K562 (cell line): ENCODE measurements at regions not wholly inside any gene's neighbourhood (a gene's known extent, or its start where the extent isn't known, plus 50 kb on each side); places are given as distances from the start of the nearest gene placed in this dataset.

ENCODE experiments used
- ATAC-seq: fragments of 200-7000 bp; cut with Tn5 transposase; 3 replicates; pipeline ENCODE4 v1.9.1; 2020; ENCODE audit warnings: moderate library complexity
- BruUV-seq: library from RNA; stranded (reverse); fragments of 400-500 nt; replicated peaks from 2 replicates; lab custom pipeline; 2021; lab: Mats Ljungman, UMichigan
- CTCF ChIA-PET: fragments of 300-600 bp; formaldehyde crosslinking; extraction: SDS; loops from one replicate; lab custom pipeline; 2021; ENCODE audit warnings: low intra/inter-chr PET ratio; lab: Yijun Ruan, JAX
- POLR2A ChIA-PET: fragments of 300-600, 350-650 bp; sonication (Branson Sonifier 250); formaldehyde crosslinking; extraction: SDS; loops from one replicate; lab custom pipeline; 2021; ENCODE audit warnings: antibody characterized with exemption, inconsistent platforms; lab: Yijun Ruan, JAX
- DNase-seq, 4 experiments: peaks; one replicate each; pipeline versions ENCODE4 v3.0.0 to v3.0.0-alpha.2; 2011 to 2018; ENCODE audit warnings: low spot score in 3 of 4, mixed read lengths in 3 of 4; ENCODE audit errors: extremely low read depth in 1 of 4
- FAIRE-seq: peaks from 2 replicates; lab custom pipeline; 2011; peaks lifted over from hg19 to GRCh38; lab: Jason Lieb, UNC
- H2AFZ ChIP-seq: 2 replicates; pipeline ENCODE4 v1.6.0; 2011; ENCODE audit warnings: low read depth, low read length, control low read depth, inconsistent platforms
- H3K27ac ChIP-seq: fragments of 200-600 bp; 3 replicates; pipeline ENCODE4 v1.8.0; 2011; ENCODE audit warnings: low read depth, mild to moderate bottlenecking, control low read depth, inconsistent platforms, low read length, moderate library complexity, mixed read lengths; ENCODE audit errors: extremely low read depth
- H3K27me3 ChIP-seq, 2 experiments: fragments of 300-600 bp in 1 of 2; 2 replicates in 1 of 2; 3 replicates in 1 of 2; pipeline versions ENCODE4 v1.6.0 to v1.8.0; 2011; ENCODE audit warnings: inconsistent platforms in 2 of 2, low read length in 2 of 2, mild to moderate bottlenecking in 1 of 2, mixed read lengths in 1 of 2, moderate library complexity in 1 of 2; ENCODE audit not compliant: control insufficient read depth in 2 of 2, insufficient read depth in 2 of 2
- H3K36me3 ChIP-seq: fragments of 300-600 bp; 3 replicates; pipeline ENCODE4 v1.8.0; 2011; ENCODE audit warnings: mild to moderate bottlenecking, low read length, inconsistent platforms; ENCODE audit not compliant: control insufficient read depth, insufficient read depth
- H3K4me1 ChIP-seq, 2 experiments: fragments of 200-600 bp in 1 of 2; replicated peaks in 1 of 2; 2 replicates in 1 of 2; 3 replicates in 1 of 2; pipeline versions ENCODE4 v1.5.1 to v1.8.0; 2011; ENCODE audit warnings: inconsistent platforms in 2 of 2, low read length in 2 of 2, mild to moderate bottlenecking in 1 of 2, mixed read lengths in 1 of 2, moderate library complexity in 1 of 2; ENCODE audit not compliant: control insufficient read depth in 2 of 2, insufficient read depth in 2 of 2
- H3K4me2 ChIP-seq: 2 replicates; pipeline ENCODE4 v1.6.1; 2011; ENCODE audit warnings: low read length, control low read depth, inconsistent platforms, mixed read lengths; ENCODE audit not compliant: insufficient read depth
- H3K4me3 ChIP-seq: fragments of 200-600 bp; sonication (generic), shearing (Covaris generic); 2 replicates; pipeline ENCODE4 v1.5.1; 2016; ENCODE audit warnings: control low read depth, inconsistent platforms
- H3K79me2 ChIP-seq: fragments of 200-600 bp; 3 replicates; pipeline ENCODE4 v1.8.0; 2011; ENCODE audit warnings: low read length, inconsistent platforms; ENCODE audit not compliant: control insufficient read depth, insufficient read depth
- H3K9ac ChIP-seq, 2 experiments: 2 replicates each; pipeline versions ENCODE4 v1.6.0 to v1.6.1; 2011; ENCODE audit warnings: low read depth in 2 of 2, low read length in 2 of 2, control low read depth in 1 of 2, inconsistent platforms in 1 of 2, mild to moderate bottlenecking in 1 of 2, mixed read lengths in 1 of 2; ENCODE audit not compliant: insufficient read depth in 1 of 2
- H3K9me1 ChIP-seq: one replicate; pipeline ENCODE4 v1.6.0; 2011; ENCODE audit warnings: inconsistent platforms, mild to moderate bottlenecking, low read length, moderate library complexity; ENCODE audit not compliant: control insufficient read depth, insufficient read depth
- H3K9me3 ChIP-seq: replicated peaks from 2 replicates; pipeline ENCODE4 v1.5.1; 2011; ENCODE audit warnings: low read depth, low read length, inconsistent platforms; ENCODE audit not compliant: control insufficient read depth, insufficient read depth
- H4K20me1 ChIP-seq: replicated peaks from 2 replicates; pipeline ENCODE4 v1.6.1; 2011; ENCODE audit warnings: low read length, inconsistent platforms, mixed read lengths; ENCODE audit not compliant: control insufficient read depth, insufficient read depth
- CCNT2 ChIP-seq: IDR thresholded peaks from 2 replicates; pipeline ENCODE4 v1.6.1; 2011; ENCODE audit warnings: borderline replicate concordance, low read depth, mild to moderate bottlenecking, moderate library complexity, mixed read lengths, low read length; ENCODE audit not compliant: insufficient read length; ENCODE audit errors: extremely low read depth
- GABPB2 ChIP-seq: fragments of 250-450 bp; sonication (Bioruptor Pico); conservative IDR thresholded peaks from 2 replicates; pipeline ENCODE4 v1.5.1; 2021; ENCODE audit warnings: mild to moderate bottlenecking
- KLF1 ChIP-seq: fragments of 450-650 bp; IDR thresholded peaks from 2 replicates; pipeline ENCODE4 v1.6.1; 2016; ENCODE audit warnings: missing genetic modification characterization, missing compliant biosample characterization
- MAFK ChIP-seq: IDR thresholded peaks from 2 replicates; pipeline ENCODE4 v1.6.1; 2011; ENCODE audit warnings: low read length, improper control_type of control experiment
- PHTF2 ChIP-seq: fragments of 250-450 bp; sonication (Bioruptor Pico); IDR thresholded peaks from 2 replicates; pipeline ENCODE4 v1.5.0; 2021; ENCODE audit warnings: mild to moderate bottlenecking
- TAF7 ChIP-seq: fragments of 450-650 bp; IDR thresholded peaks from 2 replicates; pipeline ENCODE4 v1.6.1; 2016; ENCODE audit warnings: missing genetic modification characterization, missing compliant biosample characterization
- ZNF143 ChIP-seq: sonication (generic); formaldehyde crosslinking; IDR thresholded peaks from 2 replicates; pipeline ENCODE4 v1.9.0; 2022; ENCODE audit warnings: mild to moderate bottlenecking, missing genetic modification reagents
- ZSCAN32 ChIP-seq: fragments of 450-650 bp; formaldehyde crosslinking; IDR thresholded peaks from 2 replicates; pipeline ENCODE4 v1.4.0; 2020; ENCODE audit warnings: mild to moderate bottlenecking, moderate library complexity
- WGBS: fragments of 100-300 bp; shearing (Covaris generic); methylation state at CpG from one replicate; pipeline ENCODE4 v1.1.6; 2016; ENCODE audit warnings: low coverage, mixed read lengths; ENCODE audit not compliant: insufficient coverage; ENCODE audit errors: missing lambda C conversion rate; 5-methylcytosine and 5-hydroxymethylcytosine counted together
- in situ Hi-C: fragments of 300-500 bp; cut with MboI; formaldehyde crosslinking; loops from 4 replicates; pipeline ENCODE4 v1.15.0; 2018; ENCODE audit warnings: inconsistent platforms, mixed read lengths
- intact Hi-C: fragments of 100-400 bp; cut with micrococcal nuclease; formaldehyde crosslinking; loops from 2 replicates; pipeline ENCODE4 v1.14.2; 2022
- TF ChIP-seq, protein P1 (sequence below), 2 experiments: fragments of 450-650 bp; IDR thresholded peaks; 2 replicates each; pipeline ENCODE4 v1.6.1; 2018; ENCODE audit warnings: mild to moderate bottlenecking in 2 of 2, low read depth in 1 of 2; ENCODE audit not compliant: partially characterized antibody in 2 of 2
- TF ChIP-seq, protein P2 (sequence below): sonication (generic); formaldehyde crosslinking; IDR thresholded peaks from 2 replicates; pipeline ENCODE4 v1.8.1; 2023; ENCODE audit warnings: mild to moderate bottlenecking, missing genetic modification reagents

DNA sequence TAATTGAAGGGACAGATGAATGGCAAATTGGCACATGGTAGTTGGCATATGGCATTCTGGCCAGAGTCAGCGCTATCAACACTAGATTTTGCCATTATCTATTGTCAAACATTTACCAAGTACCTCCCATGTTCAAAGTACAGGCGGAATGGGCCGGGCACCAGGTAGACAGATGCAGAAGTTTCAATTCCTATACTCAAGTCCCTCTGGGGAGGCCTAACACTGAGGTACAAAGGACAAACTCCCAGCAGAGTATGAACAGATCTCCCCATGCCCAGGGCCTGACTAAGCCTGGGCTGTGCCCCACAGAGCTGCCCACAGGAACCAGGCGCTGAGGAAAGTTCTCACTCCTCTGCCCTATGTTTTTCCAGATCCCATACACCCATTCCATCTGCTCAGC is 257.5 kb upstream of the KLHL29 start:
- H3K4me1 ChIP-seq, result no peaks in the 10 kb centered on the region
- WGBS, result 0% methylated on average over 4 of the region's 4 CpGs
- no peaks in the 10 kb centered on the region for H3K9me1 ChIP-seq
- DNase-seq (no peak), FAIRE-seq (no peak), ATAC-seq (no peak)
- no peaks in the 10 kb centered on the region for H3K9me3 ChIP-seq
- H3K27me3 ChIP-seq, result no peaks in the 10 kb centered on the region
- no peak overlapping the region for H3K9ac ChIP-seq
- intact Hi-C loops (no loop called here), in situ Hi-C loops (no loop called here)
- TF ChIP-seq TAF7, result no peak
- no peak for TF ChIP-seq ZSCAN32
- TF ChIP-seq, protein P1, sequence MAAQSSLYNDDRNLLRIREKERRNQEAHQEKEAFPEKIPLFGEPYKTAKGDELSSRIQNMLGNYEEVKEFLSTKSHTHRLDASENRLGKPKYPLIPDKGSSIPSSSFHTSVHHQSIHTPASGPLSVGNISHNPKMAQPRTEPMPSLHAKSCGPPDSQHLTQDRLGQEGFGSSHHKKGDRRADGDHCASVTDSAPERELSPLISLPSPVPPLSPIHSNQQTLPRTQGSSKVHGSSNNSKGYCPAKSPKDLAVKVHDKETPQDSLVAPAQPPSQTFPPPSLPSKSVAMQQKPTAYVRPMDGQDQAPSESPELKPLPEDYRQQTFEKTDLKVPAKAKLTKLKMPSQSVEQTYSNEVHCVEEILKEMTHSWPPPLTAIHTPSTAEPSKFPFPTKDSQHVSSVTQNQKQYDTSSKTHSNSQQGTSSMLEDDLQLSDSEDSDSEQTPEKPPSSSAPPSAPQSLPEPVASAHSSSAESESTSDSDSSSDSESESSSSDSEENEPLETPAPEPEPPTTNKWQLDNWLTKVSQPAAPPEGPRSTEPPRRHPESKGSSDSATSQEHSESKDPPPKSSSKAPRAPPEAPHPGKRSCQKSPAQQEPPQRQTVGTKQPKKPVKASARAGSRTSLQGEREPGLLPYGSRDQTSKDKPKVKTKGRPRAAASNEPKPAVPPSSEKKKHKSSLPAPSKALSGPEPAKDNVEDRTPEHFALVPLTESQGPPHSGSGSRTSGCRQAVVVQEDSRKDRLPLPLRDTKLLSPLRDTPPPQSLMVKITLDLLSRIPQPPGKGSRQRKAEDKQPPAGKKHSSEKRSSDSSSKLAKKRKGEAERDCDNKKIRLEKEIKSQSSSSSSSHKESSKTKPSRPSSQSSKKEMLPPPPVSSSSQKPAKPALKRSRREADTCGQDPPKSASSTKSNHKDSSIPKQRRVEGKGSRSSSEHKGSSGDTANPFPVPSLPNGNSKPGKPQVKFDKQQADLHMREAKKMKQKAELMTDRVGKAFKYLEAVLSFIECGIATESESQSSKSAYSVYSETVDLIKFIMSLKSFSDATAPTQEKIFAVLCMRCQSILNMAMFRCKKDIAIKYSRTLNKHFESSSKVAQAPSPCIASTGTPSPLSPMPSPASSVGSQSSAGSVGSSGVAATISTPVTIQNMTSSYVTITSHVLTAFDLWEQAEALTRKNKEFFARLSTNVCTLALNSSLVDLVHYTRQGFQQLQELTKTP (IDR thresholded peaks at IDR 0.05; ENCODE audit: low read depth in 1 of 2, partially characterized antibody in 2 of 2), result no peak
- TF ChIP-seq, protein P2, sequence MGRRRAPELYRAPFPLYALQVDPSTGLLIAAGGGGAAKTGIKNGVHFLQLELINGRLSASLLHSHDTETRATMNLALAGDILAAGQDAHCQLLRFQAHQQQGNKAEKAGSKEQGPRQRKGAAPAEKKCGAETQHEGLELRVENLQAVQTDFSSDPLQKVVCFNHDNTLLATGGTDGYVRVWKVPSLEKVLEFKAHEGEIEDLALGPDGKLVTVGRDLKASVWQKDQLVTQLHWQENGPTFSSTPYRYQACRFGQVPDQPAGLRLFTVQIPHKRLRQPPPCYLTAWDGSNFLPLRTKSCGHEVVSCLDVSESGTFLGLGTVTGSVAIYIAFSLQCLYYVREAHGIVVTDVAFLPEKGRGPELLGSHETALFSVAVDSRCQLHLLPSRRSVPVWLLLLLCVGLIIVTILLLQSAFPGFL, result no peak
- TF ChIP-seq PHTF2 (CRISPR knock-in tag), result no peak
- no peak for TF ChIP-seq MAFK
- TF ChIP-seq ZNF143 (CRISPR knock-in tag), result no peak
- TF ChIP-seq GABPB2, result no peak
- TF ChIP-seq KLF1 (tag), result no peak
- TF ChIP-seq CCNT2, result no peak
- no peaks in the 10 kb centered on the region for H3K36me3 ChIP-seq
- H3K27ac ChIP-seq, result no peak overlapping the region
- H3K4me3 ChIP-seq, result no peak overlapping the region
- BruUV-seq, result no TSS peak
- CTCF ChIA-PET, result no interaction called here
- POLR2A ChIA-PET, result no interaction called here
- H3K79me2 ChIP-seq, result no peaks in the 10 kb centered on the region
- H2AFZ ChIP-seq, result no peak overlapping the region
- no peaks in the 10 kb centered on the region for H4K20me1 ChIP-seq
- no peak overlapping the region for H3K4me2 ChIP-seq
